Esophagus muscularis mucosa (tissue), 4 donors: ENCODE measurements at regions not wholly inside any gene's neighbourhood (a gene's known extent, or its start where the extent isn't known, plus 50 kb on each side); places are given as distances from the start of the nearest gene placed in this dataset.

Experiments used
- DNase-seq: peaks from one replicate; pipeline ENCODE4 v3.0.0-alpha.2; 2017; ENCODE audit errors: extremely low spot score
- H3K27ac ChIP-seq, 4 donors: fragments of 200-600 bp; sonication (generic); replicated peaks in 1 of 4; 1 replicate in 3 of 4; 2 replicates in 1 of 4; pipeline ENCODE4 v1.5.1; 2016 to 2019; ENCODE audit warnings: mild to moderate bottlenecking in 1 of 4
- H3K27me3 ChIP-seq, 4 donors: fragments of 200-600 bp; sonication (generic); one replicate each; pipeline versions ENCODE4 v1.5.1 to v1.6.0; 2016 to 2019
- H3K36me3 ChIP-seq, 4 donors: fragments of 200-600 bp; sonication (generic); one replicate each; pipeline ENCODE4 v1.5.1; 2016 to 2019
- H3K4me1 ChIP-seq, 4 donors: fragments of 200-600 bp; sonication (generic); one replicate each; pipeline ENCODE4 v1.5.1; 2016 to 2019
- H3K4me3 ChIP-seq, 4 donors: fragments of 200-600 bp; sonication (generic); 1 replicate in 2 of 4; 2 replicates in 2 of 4; pipeline ENCODE4 v1.5.1; 2016 to 2019; ENCODE audit warnings: mild to moderate bottlenecking in 4 of 4, moderate library complexity in 1 of 4
- H3K9me3 ChIP-seq, 4 donors: fragments of 200-600 bp; sonication (generic); 1 replicate in 3 of 4; 2 replicates in 1 of 4; pipeline ENCODE4 v1.5.1; 2016 to 2019
- EP300 ChIP-seq: sonication (generic); formaldehyde crosslinking; IDR thresholded peaks from one replicate; pipeline ENCODE4 v1.6.1; 2017; ENCODE audit warnings: antibody characterized with exemption
- POLR2A ChIP-seq: fragments of 450-650 bp; IDR thresholded peaks from one replicate; pipeline ENCODE4 v1.6.1; 2017; ENCODE audit warnings: antibody characterized with exemption, moderate library complexity, mild to moderate bottlenecking, low read depth
- POLR2AphosphoS5 ChIP-seq, 2 donors: sonication (generic); formaldehyde crosslinking; IDR thresholded peaks; one replicate each; pipeline ENCODE4 v1.6.1; 2017; ENCODE audit warnings: antibody characterized with exemption in 2 of 2
- WGBS: methylation state at CpG from one replicate; pipeline ENCODE4 v1.1.5; 2018; 5-methylcytosine and 5-hydroxymethylcytosine counted together
- intact Hi-C: fragments of 100-400 bp; cut with DNase I; formaldehyde crosslinking; loops from one replicate; pipeline ENCODE4 v1.15.1; 2023
- TF ChIP-seq, protein P1 (sequence below), 3 experiments: fragments of 200-600 bp in 2 of 3; fragments of 450-650 bp in 1 of 3; sonication (generic) in 2 of 3; IDR thresholded peaks; one replicate each; pipeline ENCODE4 v1.5.1; 2017 to 2019; ENCODE audit warnings: antibody characterized with exemption in 3 of 3, mild to moderate bottlenecking in 2 of 3, moderate library complexity in 1 of 3

DNA sequence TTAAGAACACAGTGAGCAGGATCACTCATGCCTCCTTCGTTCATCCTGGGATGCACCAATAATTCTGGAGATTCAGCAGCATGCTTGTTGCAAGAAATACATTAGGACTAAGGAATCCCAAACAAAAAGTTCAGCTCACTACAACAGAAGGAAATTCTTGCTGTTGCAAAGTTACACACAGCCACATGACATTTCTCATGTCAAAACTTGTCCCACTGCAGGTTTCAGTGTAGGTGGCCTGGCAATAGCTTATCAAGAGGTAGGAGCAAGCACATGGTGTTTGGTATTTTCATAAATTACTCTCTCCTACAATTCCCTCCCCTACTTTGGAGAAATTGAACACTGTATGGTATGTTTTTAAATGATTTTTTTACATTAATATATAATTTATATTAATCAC is 399.6 kb upstream of the EPHA3 start:
- H3K27ac ChIP-seq = no peak overlapping the region
- no peaks in the 10 kb centered on the region for H3K27me3 ChIP-seq
- no peak for TF ChIP-seq POLR2A
- TF ChIP-seq POLR2AphosphoS5 (IDR thresholded peaks at IDR 0.05) = no peak
- no peak for TF ChIP-seq EP300
- TF ChIP-seq, protein P1, sequence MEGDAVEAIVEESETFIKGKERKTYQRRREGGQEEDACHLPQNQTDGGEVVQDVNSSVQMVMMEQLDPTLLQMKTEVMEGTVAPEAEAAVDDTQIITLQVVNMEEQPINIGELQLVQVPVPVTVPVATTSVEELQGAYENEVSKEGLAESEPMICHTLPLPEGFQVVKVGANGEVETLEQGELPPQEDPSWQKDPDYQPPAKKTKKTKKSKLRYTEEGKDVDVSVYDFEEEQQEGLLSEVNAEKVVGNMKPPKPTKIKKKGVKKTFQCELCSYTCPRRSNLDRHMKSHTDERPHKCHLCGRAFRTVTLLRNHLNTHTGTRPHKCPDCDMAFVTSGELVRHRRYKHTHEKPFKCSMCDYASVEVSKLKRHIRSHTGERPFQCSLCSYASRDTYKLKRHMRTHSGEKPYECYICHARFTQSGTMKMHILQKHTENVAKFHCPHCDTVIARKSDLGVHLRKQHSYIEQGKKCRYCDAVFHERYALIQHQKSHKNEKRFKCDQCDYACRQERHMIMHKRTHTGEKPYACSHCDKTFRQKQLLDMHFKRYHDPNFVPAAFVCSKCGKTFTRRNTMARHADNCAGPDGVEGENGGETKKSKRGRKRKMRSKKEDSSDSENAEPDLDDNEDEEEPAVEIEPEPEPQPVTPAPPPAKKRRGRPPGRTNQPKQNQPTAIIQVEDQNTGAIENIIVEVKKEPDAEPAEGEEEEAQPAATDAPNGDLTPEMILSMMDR (IDR thresholded peaks at IDR 0.05) = no peak
- DNase-seq = no peak
- intact Hi-C loops = no loop called here
- WGBS = 58% methylated on average over 1 of the region's 1 CpG
- no peak overlapping the region for H3K4me3 ChIP-seq
- no peaks in the 10 kb centered on the region for H3K36me3 ChIP-seq
- no peaks in the 10 kb centered on the region for H3K4me1 ChIP-seq
- no peaks in the 10 kb centered on the region for H3K9me3 ChIP-seq

DNA sequence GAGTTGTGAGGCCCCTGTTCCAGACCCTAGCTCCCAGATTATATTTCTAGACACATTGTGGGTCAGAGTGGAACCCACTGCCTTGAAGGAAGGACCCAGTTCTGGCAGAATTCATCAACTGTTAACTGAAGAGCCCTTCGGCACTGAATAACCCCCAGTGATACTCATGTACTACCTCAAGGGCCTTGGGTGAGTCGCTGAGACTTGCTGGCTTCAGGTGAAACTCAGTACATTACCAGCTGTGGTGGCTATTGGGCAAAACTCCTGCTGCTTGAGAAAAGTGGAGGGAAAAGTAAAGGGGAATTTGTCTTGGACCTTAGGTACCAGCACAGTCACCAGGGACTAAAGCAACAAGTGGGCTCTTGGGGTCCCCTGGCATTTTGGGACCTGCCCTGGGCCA is 394.9 kb upstream of the EPHA3 start:
- intact Hi-C loops = no loop called here
- Histone ChIP-seq H3K4me3 (no peak overlapping the region), H3K36me3 (no peaks in the 10 kb centered on the region), H3K4me1 (no peaks in the 10 kb centered on the region), H3K27ac (no peak overlapping the region), H3K27me3 (no peaks in the 10 kb centered on the region), H3K9me3 (no peaks in the 10 kb centered on the region)
- no peak for DNase-seq
- no CpG with 5 or more reads among the region's 2 CpGs for WGBS
- no peak for TF ChIP-seq EP300
- no peak for TF ChIP-seq POLR2AphosphoS5 (IDR thresholded peaks at IDR 0.05)

DNA sequence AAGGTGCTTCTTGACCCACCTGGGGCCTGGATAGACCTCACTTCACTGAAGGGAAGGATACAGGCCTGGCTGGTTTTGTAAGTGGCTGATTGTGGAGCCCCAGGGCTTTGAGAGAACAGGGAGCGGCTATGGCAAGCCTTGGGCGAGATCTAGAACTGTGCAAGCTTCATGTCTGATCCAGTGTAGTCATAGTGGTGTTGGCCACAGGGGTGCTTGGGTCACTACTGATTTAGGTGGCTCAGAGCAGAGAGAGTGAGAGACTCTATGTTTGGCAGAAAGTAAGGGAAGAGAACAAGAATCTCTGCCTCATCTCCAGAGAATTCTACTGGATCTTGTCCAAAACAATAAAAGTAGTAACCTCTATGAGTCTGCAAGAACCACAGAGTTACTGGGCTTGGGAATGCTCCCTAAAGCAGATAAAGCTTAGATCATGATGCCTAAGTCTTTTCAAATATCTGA is 394.2 kb upstream of the EPHA3 start:
- H3K27me3 ChIP-seq = no peaks in the 10 kb centered on the region
- H3K27ac ChIP-seq = no peak overlapping the region
- no peaks in the 10 kb centered on the region for H3K36me3 ChIP-seq
- no peak overlapping the region for H3K4me3 ChIP-seq
- H3K9me3 ChIP-seq = no peaks in the 10 kb centered on the region
- intact Hi-C loops = no loop called here
- 94% methylated on average over 2 of the region's 2 CpGs for WGBS
- no peaks in the 10 kb centered on the region for H3K4me1 ChIP-seq
- no peak for DNase-seq
- TF ChIP-seq, protein P1 (IDR thresholded peaks at IDR 0.05) = no peak
- no peak for TF ChIP-seq POLR2A
- no peak for TF ChIP-seq EP300
- no peak for TF ChIP-seq POLR2AphosphoS5 (IDR thresholded peaks at IDR 0.05)

DNA sequence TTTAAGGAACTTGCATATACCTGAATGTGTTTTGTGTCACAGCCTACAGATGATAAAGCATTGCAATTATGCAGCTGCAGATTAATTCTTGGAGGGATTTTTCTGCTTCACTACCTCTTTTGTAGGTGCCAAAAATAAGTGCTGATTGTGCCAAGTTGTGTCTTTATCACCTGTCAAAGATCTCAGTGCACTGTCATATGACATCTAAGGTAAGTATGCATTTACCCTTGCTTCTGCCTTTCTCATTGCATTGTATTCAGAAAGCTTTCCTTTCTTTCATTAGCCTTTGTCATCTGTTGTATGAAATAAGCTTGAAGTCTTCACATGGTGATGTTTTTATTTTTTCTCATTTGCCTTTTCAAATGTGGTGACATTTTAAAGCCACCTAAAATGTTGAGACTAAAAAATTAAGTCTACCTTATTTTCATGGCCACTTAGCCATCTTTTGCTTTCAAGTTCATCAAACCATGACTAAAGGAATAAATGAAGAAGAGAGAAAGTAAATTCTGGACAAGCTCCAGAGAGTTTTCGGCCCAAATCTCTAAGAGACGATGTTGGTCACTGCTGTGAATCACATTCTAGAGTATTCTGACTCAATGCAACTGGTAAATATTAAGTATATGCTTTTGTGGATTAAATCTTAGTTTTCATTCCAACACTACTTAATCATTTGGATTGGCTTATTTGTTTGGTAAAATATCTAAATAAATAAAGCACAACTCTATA is 381.8 kb upstream of the EPHA3 start:
- Histone ChIP-seq H3K9me3 (no peaks in the 10 kb centered on the region), H3K4me3 (no peak overlapping the region), H3K4me1 (no peaks in the 10 kb centered on the region), H3K36me3 (no peaks in the 10 kb centered on the region), H3K27me3 (no peaks in the 10 kb centered on the region), H3K27ac (no peak overlapping the region)
- 85% methylated on average over 2 of the region's 2 CpGs for WGBS
- TF ChIP-seq, protein P1 (IDR thresholded peaks at IDR 0.05) = no peak
- TF ChIP-seq POLR2AphosphoS5 (IDR thresholded peaks at IDR 0.05) (no peak), EP300 (no peak)
- intact Hi-C loops = no loop called here
- DNase-seq = no peak

DNA sequence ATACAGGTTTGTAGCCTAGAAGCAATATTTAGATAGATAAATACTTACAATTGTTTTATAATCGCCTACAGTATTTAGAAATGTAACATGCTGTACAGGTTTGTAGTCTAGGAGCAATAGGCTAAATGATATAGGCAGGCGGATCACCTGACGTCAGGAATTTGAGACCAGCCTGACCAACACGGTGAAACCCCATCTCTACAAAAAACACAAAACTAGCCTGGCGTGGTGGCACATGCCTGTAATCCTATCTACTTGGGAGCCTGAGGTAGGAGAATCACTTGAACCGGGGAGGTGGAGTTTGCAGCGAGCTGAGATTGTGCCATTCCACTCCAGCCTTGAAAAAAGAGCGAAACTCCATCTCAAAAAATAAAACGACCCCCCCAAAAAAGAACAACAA is 375.2 kb upstream of the EPHA3 start:
- no peak for DNase-seq
- no peak for TF ChIP-seq POLR2A
- TF ChIP-seq, protein P1 (IDR thresholded peaks at IDR 0.05) = no peak
- no peak for TF ChIP-seq EP300
- TF ChIP-seq POLR2AphosphoS5 (IDR thresholded peaks at IDR 0.05) = no peak
- intact Hi-C loops = no loop called here
- H3K4me3 ChIP-seq = no peak overlapping the region
- no peaks in the 10 kb centered on the region for H3K36me3 ChIP-seq
- WGBS = 84% methylated on average over 9 of the region's 9 CpGs
- H3K27ac ChIP-seq = no peak overlapping the region
- H3K27me3 ChIP-seq = no peaks in the 10 kb centered on the region
- no peaks in the 10 kb centered on the region for H3K4me1 ChIP-seq
- no peaks in the 10 kb centered on the region for H3K9me3 ChIP-seq
